SU-DHL-6 (cell line): ENCODE measurements at regions not wholly inside any gene's neighbourhood (a gene's known extent, or its start where the extent isn't known, plus 50 kb on each side); places are given as distances from the start of the nearest gene placed in this dataset.

ENCODE experiments used
- EZH2phosphoT487 ChIP-seq: fragments of 200-600 bp; sonication (generic), shearing (Covaris generic); conservative IDR thresholded peaks from 2 replicates; pipeline ENCODE4 v1.6.1; 2018; ENCODE audit warnings: mild to moderate bottlenecking, antibody characterized with exemption, low read length, moderate library complexity, mixed read lengths
- TF ChIP-seq, protein P1 (sequence below): fragments of 200-600 bp; sonication (generic); IDR thresholded peaks from one replicate; pipeline ENCODE4 v1.5.1; 2017; ENCODE audit warnings: antibody characterized with exemption, mild to moderate bottlenecking, low read length, moderate library complexity; ENCODE audit not compliant: insufficient read depth, poor library complexity, severe bottlenecking

DNA sequence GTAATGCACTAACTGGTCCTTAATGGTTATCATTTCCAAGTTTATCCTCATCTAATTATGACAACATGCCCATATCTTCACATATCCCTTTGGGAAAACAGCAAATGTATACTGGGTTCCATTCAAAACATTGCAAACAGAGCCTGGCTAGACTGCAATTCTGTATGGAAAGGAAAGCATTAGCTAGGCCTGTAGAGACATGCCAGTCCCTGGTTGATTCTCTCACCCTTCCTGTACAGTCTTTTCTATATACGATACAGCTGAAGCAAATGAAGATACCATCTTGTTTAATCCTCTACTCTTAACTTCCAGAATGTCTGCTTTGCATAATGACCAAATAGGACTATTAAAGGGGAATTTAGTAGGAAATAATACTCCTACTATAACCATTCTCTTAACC is 294.4 kb upstream of the MC4R start:
- TF ChIP-seq, protein P1, sequence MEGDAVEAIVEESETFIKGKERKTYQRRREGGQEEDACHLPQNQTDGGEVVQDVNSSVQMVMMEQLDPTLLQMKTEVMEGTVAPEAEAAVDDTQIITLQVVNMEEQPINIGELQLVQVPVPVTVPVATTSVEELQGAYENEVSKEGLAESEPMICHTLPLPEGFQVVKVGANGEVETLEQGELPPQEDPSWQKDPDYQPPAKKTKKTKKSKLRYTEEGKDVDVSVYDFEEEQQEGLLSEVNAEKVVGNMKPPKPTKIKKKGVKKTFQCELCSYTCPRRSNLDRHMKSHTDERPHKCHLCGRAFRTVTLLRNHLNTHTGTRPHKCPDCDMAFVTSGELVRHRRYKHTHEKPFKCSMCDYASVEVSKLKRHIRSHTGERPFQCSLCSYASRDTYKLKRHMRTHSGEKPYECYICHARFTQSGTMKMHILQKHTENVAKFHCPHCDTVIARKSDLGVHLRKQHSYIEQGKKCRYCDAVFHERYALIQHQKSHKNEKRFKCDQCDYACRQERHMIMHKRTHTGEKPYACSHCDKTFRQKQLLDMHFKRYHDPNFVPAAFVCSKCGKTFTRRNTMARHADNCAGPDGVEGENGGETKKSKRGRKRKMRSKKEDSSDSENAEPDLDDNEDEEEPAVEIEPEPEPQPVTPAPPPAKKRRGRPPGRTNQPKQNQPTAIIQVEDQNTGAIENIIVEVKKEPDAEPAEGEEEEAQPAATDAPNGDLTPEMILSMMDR, result no peak
- TF ChIP-seq EZH2phosphoT487, result no peak
